Caco-2 (cell line): ENCODE measurements at regions not wholly inside any gene's neighbourhood (a gene's known extent, or its start where the extent isn't known, plus 50 kb on each side); places are given as distances from the start of the nearest gene placed in this dataset.

Source experiments
- BruUV-seq: library from RNA; stranded (reverse); fragments of 400-500 nt; replicated peaks from 2 replicates; lab custom pipeline; 2021; lab: Mats Ljungman, UMichigan
- CTCF ChIA-PET: fragments of 300-600 bp; sonication (Branson Sonifier 250); formaldehyde crosslinking; loops from one replicate; lab custom pipeline; 2022; ENCODE audit warnings: antibody characterized with exemption; lab: Charles Lee
- POLR2A ChIA-PET: fragments of 300-600 bp; sonication (Branson Sonifier 250); formaldehyde crosslinking; loops from one replicate; lab custom pipeline; 2022; ENCODE audit warnings: antibody characterized with exemption; lab: Charles Lee
- DNase-seq, 2 experiments: peaks; one replicate each; pipeline versions ENCODE4 v3.0.0 to v3.0.0-alpha.2; 2020 to 2022
- H3K27me3 ChIP-seq: replicated peaks from 2 replicates; pipeline ENCODE4 v1.6.0; 2011; ENCODE audit warnings: low read length; ENCODE audit not compliant: control insufficient read depth, insufficient read depth
- H3K36me3 ChIP-seq: 2 replicates; pipeline ENCODE4 v1.5.1; 2011; ENCODE audit warnings: low read length; ENCODE audit not compliant: control insufficient read depth, insufficient read depth
- H3K4me1 ChIP-seq: fragments of 250-450 bp; sonication (Bioruptor Pico); 2 replicates; pipeline ENCODE4 v1.5.1; 2020; ENCODE audit warnings: mild to moderate bottlenecking
- H3K4me3 ChIP-seq: 2 replicates; pipeline ENCODE4 v1.5.1; 2011; ENCODE audit warnings: low read depth, mild to moderate bottlenecking, control low read depth, low read length
- H3K9me3 ChIP-seq: fragments of 250-450 bp; sonication (Bioruptor Pico); 2 replicates; pipeline ENCODE4 v1.5.1; 2020; ENCODE audit warnings: mild to moderate bottlenecking, moderate library complexity
- H3K27ac Mint-ChIP-seq: one replicate; pipeline ENCODE4 v1.8.0; 2022; ENCODE audit warnings: mixed read lengths; ENCODE audit not compliant: unreplicated experiment
- H3K27me3 Mint-ChIP-seq: one replicate; pipeline ENCODE4 v1.8.0; 2022; ENCODE audit warnings: mixed read lengths; ENCODE audit not compliant: insufficient read depth, unreplicated experiment
- H3K36me3 Mint-ChIP-seq: one replicate; pipeline ENCODE4 v1.8.0; 2022; ENCODE audit warnings: mild to moderate bottlenecking, mixed read lengths; ENCODE audit not compliant: insufficient read depth, unreplicated experiment
- H3K4me1 Mint-ChIP-seq: one replicate; pipeline ENCODE4 v1.8.0; 2022; ENCODE audit warnings: low read depth, mixed read lengths; ENCODE audit not compliant: unreplicated experiment
- H3K4me3 Mint-ChIP-seq: one replicate; pipeline ENCODE4 v1.8.0; 2022; ENCODE audit warnings: mild to moderate bottlenecking, moderate library complexity, mixed read lengths; ENCODE audit not compliant: unreplicated experiment
- H3K9me3 Mint-ChIP-seq: one replicate; pipeline ENCODE4 v1.8.0; 2022; ENCODE audit warnings: mixed read lengths; ENCODE audit not compliant: unreplicated experiment
- intact Hi-C: fragments of 100-400 bp; cut with micrococcal nuclease; formaldehyde crosslinking; loops from one replicate; pipeline ENCODE4 v1.10.0; 2022; ENCODE audit not compliant: unreplicated experiment
- TF ChIP-seq, protein P1 (sequence below), 2 experiments: fragments of 200-600 bp in 1 of 2; IDR thresholded peaks; 1 replicate in 1 of 2; 2 replicates in 1 of 2; pipeline versions ENCODE4 v1.5.1 to v1.8.0; 2011 to 2022; ENCODE audit warnings: antibody characterized with exemption in 1 of 2, control low read depth in 1 of 2, inconsistent platforms in 1 of 2, low read depth in 1 of 2, low read length in 1 of 2, mild to moderate bottlenecking in 1 of 2, moderate library complexity in 1 of 2; ENCODE audit not compliant: insufficient read depth in 1 of 2, severe bottlenecking in 1 of 2, unreplicated experiment in 1 of 2

DNA sequence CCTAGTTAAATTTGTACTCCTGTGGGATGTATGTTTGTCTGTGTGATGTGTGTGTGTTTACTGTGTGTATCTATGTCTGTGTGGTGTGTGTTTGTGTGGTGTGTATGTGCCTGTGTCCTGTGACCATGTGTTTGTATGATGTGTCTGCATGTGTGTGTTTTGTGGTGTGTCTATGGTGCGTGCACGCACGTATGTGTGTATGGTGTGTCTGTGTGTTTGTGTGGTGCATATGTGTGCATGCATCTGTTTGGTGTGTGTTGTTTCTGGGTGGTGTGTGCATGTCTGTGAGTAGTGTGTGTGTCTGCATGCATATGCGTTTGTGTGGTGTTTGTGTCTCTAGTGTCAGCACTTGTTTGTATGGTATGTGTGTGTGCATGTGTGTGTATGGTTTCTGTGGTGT is 174.2 kb upstream of the RBFOX1 start:
- Mint-ChIP-seq H3K4me3 (no peak overlapping the region), H3K9me3 (no peaks in the 10 kb centered on the region), H3K27ac (no peak overlapping the region), H3K27me3 (no peaks in the 10 kb centered on the region), H3K36me3 (no peaks in the 10 kb centered on the region), H3K4me1 (no peaks in the 10 kb centered on the region)
- Histone ChIP-seq H3K36me3 (no peaks in the 10 kb centered on the region), H3K4me3 (no peak overlapping the region), H3K9me3 (no peaks in the 10 kb centered on the region), H3K27me3 (no peaks in the 10 kb centered on the region), H3K4me1 (no peaks in the 10 kb centered on the region)
- POLR2A ChIA-PET, result no interaction called here
- DNase-seq, result no peak
- CTCF ChIA-PET, result no interaction called here
- TF ChIP-seq, protein P1, sequence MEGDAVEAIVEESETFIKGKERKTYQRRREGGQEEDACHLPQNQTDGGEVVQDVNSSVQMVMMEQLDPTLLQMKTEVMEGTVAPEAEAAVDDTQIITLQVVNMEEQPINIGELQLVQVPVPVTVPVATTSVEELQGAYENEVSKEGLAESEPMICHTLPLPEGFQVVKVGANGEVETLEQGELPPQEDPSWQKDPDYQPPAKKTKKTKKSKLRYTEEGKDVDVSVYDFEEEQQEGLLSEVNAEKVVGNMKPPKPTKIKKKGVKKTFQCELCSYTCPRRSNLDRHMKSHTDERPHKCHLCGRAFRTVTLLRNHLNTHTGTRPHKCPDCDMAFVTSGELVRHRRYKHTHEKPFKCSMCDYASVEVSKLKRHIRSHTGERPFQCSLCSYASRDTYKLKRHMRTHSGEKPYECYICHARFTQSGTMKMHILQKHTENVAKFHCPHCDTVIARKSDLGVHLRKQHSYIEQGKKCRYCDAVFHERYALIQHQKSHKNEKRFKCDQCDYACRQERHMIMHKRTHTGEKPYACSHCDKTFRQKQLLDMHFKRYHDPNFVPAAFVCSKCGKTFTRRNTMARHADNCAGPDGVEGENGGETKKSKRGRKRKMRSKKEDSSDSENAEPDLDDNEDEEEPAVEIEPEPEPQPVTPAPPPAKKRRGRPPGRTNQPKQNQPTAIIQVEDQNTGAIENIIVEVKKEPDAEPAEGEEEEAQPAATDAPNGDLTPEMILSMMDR (IDR thresholded peaks at IDR 0.05; ENCODE audit: insufficient read depth in 1 of 2, low read depth in 1 of 2, low read length in 1 of 2, severe bottlenecking in 1 of 2, unreplicated experiment in 1 of 2), result no peak
- BruUV-seq, result no TSS peak
- intact Hi-C loops, result no loop called here

DNA sequence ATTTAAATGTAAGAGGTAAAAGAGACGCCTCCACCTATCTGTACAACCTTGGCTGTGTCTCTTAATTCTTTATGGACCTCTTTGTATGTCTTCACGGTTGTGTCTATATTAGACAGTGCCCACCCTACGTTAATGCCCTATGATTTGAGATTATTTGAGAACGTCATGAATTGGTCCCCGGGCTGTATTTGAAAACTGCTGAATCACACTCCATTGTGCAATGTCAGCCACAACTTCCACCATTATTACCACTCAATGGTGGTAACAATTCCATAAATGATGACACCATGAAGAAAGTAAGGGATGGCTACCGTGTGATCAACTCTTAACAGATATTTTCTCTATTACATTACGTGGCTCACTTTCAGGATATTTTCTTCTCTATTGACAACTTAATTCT is 182.4 kb upstream of the RBFOX1 start:
- no peaks in the 10 kb centered on the region for H3K4me1 Mint-ChIP-seq
- no peak overlapping the region for H3K4me3 Mint-ChIP-seq
- no peak for DNase-seq
- H3K27me3 Mint-ChIP-seq, result no peaks in the 10 kb centered on the region
- H3K9me3 ChIP-seq, result no peaks in the 10 kb centered on the region
- no peak overlapping the region for H3K4me3 ChIP-seq
- intact Hi-C loops, result no loop called here
- ChIA-PET POLR2A (no interaction called here), CTCF (no interaction called here)
- no peak overlapping the region for H3K27ac Mint-ChIP-seq
- TF ChIP-seq, protein P1 (IDR thresholded peaks at IDR 0.05; ENCODE audit: insufficient read depth in 1 of 2, low read depth in 1 of 2, low read length in 1 of 2, severe bottlenecking in 1 of 2, unreplicated experiment in 1 of 2), result no peak
- H3K9me3 Mint-ChIP-seq, result no peaks in the 10 kb centered on the region
- H3K4me1 ChIP-seq, result no peaks in the 10 kb centered on the region
- H3K36me3 Mint-ChIP-seq, result no peaks in the 10 kb centered on the region
- no peaks in the 10 kb centered on the region for H3K27me3 ChIP-seq
- no TSS peak for BruUV-seq
- no peaks in the 10 kb centered on the region for H3K36me3 ChIP-seq

DNA sequence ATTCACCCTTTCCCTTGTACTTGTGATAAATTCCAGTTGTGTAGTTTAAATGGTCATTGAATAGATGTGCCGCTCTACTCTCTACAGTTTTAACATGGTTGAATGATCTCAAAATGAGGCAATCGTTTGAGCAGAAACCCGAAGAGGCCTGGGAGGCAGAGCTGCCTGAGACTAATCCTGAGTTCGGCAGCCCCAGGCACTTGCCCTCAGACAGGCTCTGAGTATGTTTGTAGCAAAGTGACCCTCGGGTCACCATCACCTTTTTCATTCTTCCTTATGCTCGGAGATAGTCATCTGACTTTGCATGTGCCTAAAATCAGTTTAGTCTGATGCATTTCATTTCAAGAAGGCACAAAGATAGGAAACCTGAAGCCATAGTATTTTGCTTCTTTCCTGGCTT is 184.0 kb upstream of the RBFOX1 start:
- Mint-ChIP-seq H3K36me3 (no peaks in the 10 kb centered on the region), H3K27ac (no peak overlapping the region), H3K27me3 (no peaks in the 10 kb centered on the region), H3K4me1 (no peaks in the 10 kb centered on the region), H3K9me3 (no peaks in the 10 kb centered on the region), H3K4me3 (no peak overlapping the region)
- BruUV-seq, result no TSS peak
- no peak for DNase-seq
- CTCF ChIA-PET, result no interaction called here
- H3K9me3 ChIP-seq, result no peaks in the 10 kb centered on the region
- H3K36me3 ChIP-seq, result no peaks in the 10 kb centered on the region
- POLR2A ChIA-PET, result no interaction called here
- H3K27me3 ChIP-seq, result no peaks in the 10 kb centered on the region
- TF ChIP-seq, protein P1 (IDR thresholded peaks at IDR 0.05; ENCODE audit: insufficient read depth in 1 of 2, low read depth in 1 of 2, low read length in 1 of 2, severe bottlenecking in 1 of 2, unreplicated experiment in 1 of 2), result no peak
- no peaks in the 10 kb centered on the region for H3K4me1 ChIP-seq
- no peak overlapping the region for H3K4me3 ChIP-seq
- intact Hi-C loops, result no loop called here
